HUES6 (cell line): ENCODE measurements at regions not wholly inside any gene's neighbourhood (a gene's known extent, or its start where the extent isn't known, plus 50 kb on each side); places are given as distances from the start of the nearest gene placed in this dataset.

Experiments
- H3K27ac ChIP-seq: 2 replicates; pipeline ENCODE4 v1.7.0; 2013; ENCODE audit warnings: low read depth, mild to moderate bottlenecking, low read length, inconsistent platforms
- H3K27me3 ChIP-seq: 2 replicates; pipeline ENCODE4 v1.6.1; 2013; ENCODE audit warnings: low read length; ENCODE audit not compliant: control insufficient read depth, insufficient read depth
- H3K36me3 ChIP-seq: 2 replicates; pipeline ENCODE4 v1.6.1; 2013; ENCODE audit warnings: low read length; ENCODE audit not compliant: control insufficient read depth, insufficient read depth
- H3K4me1 ChIP-seq: 2 replicates; pipeline ENCODE4 v1.6.1; 2013; ENCODE audit warnings: low read length; ENCODE audit not compliant: control insufficient read depth, insufficient read depth
- H3K4me3 ChIP-seq: 2 replicates; pipeline ENCODE4 v1.5.1; 2013; ENCODE audit warnings: low read depth, low read length
- H3K9ac ChIP-seq: one replicate; pipeline ENCODE4 v1.6.1; 2013; ENCODE audit warnings: mild to moderate bottlenecking, low read length
- H3K9me3 ChIP-seq: 2 replicates; pipeline ENCODE4 v1.6.1; 2013; ENCODE audit warnings: low read depth, low read length; ENCODE audit not compliant: control insufficient read depth, insufficient read depth

DNA sequence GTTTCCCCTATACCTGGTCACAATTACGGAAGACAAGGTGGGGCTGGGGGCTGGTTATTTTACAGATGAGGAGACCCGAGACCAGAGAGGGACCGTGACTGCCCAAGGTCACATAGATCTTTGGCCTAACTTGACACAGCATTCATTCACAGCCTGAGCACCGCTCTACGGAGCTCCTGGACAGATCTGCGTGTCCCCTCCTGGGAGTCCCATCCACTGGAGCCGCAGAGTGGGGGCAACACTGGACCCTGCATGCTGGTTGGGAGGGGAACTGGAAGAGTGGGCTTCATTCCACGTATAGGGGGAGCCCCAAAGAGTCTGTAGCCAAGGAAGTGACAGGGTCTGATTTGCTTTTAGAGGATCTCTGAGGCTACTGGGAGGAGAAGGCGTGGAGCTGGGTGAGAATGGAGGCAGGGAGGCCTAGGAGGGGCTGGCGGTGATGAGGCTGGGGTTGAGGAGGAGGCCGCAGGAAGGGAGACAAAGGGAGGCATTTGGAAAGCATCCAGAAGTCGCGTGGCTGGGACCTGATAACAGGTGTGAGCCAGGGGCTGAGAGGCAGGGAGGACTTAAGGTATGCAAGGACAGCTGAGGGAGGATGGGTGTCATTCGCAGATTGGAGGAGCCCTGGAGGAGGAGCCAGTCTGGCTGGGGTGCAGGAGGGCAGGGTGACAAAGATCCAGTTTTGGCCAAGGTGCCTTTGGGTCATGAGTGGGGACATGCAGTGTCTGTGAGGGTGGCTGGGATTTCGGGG is 64.3 kb upstream of the IER5L start:
- Histone ChIP-seq H3K27ac (no peak overlapping the region), H3K9me3 (no peaks in the 10 kb centered on the region), H3K27me3 (no peaks in the 10 kb centered on the region), H3K4me1 (peaks cover 12% of the 10 kb centered on the region), H3K4me3 (no peak overlapping the region), H3K36me3 (no peaks in the 10 kb centered on the region), H3K9ac (no peak overlapping the region)

GRCh38 chr9:129241725-129242124 is 63.7 kb upstream of the IER5L start:
- no peak overlapping the region for H3K4me3 ChIP-seq
- no peaks in the 10 kb centered on the region for H3K27me3 ChIP-seq
- no peaks in the 10 kb centered on the region for H3K36me3 ChIP-seq
- H3K9ac ChIP-seq = no peak overlapping the region
- H3K4me1 ChIP-seq = peaks cover 17% of the 10 kb centered on the region
- no peak overlapping the region for H3K27ac ChIP-seq
- no peaks in the 10 kb centered on the region for H3K9me3 ChIP-seq

DNA sequence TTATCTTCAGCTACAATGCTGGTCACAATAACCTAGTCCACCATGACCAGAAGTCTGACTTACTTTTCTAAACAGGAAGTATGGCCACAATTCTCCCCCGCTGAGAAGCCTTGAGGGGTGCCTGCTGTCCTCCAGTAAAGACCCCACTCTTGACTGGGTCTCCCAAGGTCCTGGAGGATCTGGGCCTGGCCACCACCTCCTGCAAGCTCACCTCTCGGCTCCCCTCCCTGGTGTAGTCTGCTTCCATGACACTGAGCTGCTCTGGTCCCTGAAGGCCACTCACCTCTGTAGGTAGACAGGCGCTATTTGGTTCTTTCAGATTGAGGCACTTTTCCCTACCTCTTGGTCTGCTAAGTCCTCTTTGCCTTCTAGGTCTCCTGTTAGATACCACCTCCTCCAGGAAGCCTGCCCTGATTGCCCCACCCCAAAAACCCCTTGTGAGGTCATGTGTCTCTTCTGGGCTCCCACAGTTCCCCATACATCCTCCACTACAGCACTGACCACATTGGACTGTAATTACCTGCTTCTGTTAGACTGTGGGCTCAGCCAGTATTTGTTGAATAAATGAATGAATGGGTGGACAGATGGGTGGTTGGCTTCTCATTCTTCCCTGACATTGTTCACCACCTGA is 62.6 kb upstream of the IER5L start:
- no peaks in the 10 kb centered on the region for H3K9me3 ChIP-seq
- no peaks in the 10 kb centered on the region for H3K36me3 ChIP-seq
- no peak overlapping the region for H3K4me3 ChIP-seq
- H3K27me3 ChIP-seq = no peaks in the 10 kb centered on the region
- H3K9ac ChIP-seq = no peak overlapping the region
- no peak overlapping the region for H3K27ac ChIP-seq
- H3K4me1 ChIP-seq = peaks cover 17% of the 10 kb centered on the region

DNA sequence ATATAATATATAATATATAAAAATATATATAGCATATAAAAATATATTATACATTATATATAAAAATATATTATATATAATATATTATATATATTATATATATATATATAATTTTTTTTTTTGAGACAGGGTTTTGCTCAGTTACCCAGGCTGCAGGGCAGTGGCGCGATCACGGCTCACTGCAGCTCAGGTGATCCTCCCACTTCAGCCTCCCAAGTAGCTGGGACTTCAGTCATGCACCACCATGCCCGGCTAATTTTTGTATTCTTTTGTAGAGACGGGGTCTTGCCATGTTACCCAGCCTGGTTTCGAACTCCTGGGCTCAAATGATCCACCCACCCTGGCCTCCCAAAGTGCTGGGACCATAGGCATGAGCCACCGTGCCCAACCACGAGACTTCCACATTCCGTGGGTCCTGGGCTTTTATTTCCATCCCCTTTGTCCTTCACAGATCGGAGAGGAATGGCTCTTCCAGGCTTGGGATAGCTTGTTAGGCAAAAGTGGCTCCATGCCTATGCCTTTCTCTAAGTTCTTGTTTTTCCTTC is 62.0 kb upstream of the IER5L start:
- no peak overlapping the region for H3K4me3 ChIP-seq
- no peaks in the 10 kb centered on the region for H3K9me3 ChIP-seq
- H3K27me3 ChIP-seq = no peaks in the 10 kb centered on the region
- peaks cover 12% of the 10 kb centered on the region for H3K4me1 ChIP-seq
- no peak overlapping the region for H3K9ac ChIP-seq
- no peaks in the 10 kb centered on the region for H3K36me3 ChIP-seq
- no peak overlapping the region for H3K27ac ChIP-seq

GRCh38 chr9:129237803-129238202 is 59.7 kb upstream of the IER5L start:
- Histone ChIP-seq H3K36me3 (no peaks in the 10 kb centered on the region), H3K4me1 (peaks cover 9% of the 10 kb centered on the region), H3K27me3 (no peaks in the 10 kb centered on the region), H3K4me3 (no peak overlapping the region), H3K9me3 (no peaks in the 10 kb centered on the region), H3K9ac (no peak overlapping the region), H3K27ac (no peak overlapping the region)

DNA sequence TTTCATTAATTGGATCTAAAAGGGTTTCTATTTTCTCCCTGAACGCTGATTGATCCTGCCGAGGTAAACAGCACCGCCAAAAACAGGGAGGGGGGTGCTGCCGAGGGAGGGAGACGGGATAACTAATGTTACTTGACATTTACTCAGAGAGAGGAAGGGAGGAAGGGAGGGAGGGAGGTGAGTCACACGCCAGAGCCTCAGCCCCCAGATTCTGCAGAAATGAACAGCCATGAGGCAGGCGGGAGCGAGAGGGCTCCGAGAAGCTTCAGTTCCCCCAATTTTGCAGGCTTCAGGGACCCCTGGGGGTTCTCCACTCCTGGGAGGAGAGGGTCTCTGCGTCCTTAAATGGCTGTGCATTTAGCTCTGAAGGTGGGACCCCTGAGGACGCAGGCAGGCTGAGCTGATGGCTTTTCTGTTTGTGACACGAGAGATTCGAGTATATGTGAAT is 59.1 kb upstream of the IER5L start:
- Histone ChIP-seq H3K4me3 (no peak overlapping the region), H3K4me1 (peaks cover 9% of the 10 kb centered on the region), H3K9ac (no peak overlapping the region), H3K36me3 (no peaks in the 10 kb centered on the region), H3K27ac (no peak overlapping the region), H3K9me3 (no peaks in the 10 kb centered on the region), H3K27me3 (no peaks in the 10 kb centered on the region)

DNA sequence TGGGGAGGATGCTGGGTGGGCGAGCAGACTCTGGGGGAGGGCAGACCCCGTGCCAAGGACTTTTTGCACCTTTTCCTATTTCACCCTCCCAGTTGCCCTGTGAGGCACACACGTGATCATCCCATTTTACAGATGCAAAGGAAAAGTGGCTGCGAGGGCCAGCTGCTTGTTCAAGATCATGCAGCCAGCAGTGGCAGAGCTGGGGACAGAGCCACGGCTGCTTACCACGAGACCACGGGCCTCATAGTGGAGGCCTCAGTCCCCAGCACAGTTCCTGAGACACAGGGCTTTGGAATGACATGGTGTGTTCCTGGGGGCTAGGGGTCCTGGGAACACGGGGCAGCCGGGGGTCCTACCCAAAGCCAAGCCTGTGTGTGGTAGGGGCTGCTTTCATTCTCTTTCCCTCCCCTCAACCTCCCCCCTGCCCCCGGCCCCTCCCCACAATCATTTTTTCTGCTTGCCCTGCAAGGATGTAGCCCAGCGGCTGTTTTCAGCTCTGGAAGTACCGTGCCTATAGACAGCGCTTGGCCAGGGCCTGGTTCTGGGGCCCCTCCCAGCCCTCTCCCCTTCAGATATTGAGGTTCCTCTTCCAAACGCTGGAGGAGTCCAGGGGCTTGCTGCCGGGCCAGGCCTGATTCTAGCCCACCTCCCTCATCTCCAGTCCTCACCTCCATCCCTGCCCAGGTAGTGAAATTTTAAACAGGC is 58.5 kb upstream of the IER5L start:
- no peak overlapping the region for H3K4me3 ChIP-seq
- H3K9ac ChIP-seq = no peak overlapping the region

DNA sequence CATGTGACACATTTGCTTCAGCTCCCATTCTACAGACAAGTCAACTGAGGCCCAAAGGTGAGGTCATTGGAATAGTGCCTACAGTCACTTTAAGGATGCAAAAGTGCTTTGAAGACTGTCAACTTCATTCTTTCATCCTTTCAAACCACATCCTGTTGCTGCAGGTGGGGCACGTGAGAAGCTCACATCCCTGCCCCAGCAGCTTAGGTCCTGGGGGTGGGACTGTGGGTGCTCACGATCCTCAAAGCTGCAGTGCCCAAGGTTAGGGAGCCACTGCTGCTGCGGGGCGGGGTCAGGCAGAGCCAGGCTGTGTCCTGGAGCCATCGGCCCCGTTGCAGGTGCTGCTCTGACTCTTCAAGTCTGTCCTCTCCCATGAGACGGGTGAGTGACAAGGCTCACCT is 57.9 kb upstream of the IER5L start:
- Histone ChIP-seq H3K36me3 (no peaks in the 10 kb centered on the region), H3K4me1 (peaks cover 9% of the 10 kb centered on the region), H3K4me3 (no peak overlapping the region), H3K27me3 (no peaks in the 10 kb centered on the region), H3K9me3 (no peaks in the 10 kb centered on the region), H3K27ac (no peak overlapping the region), H3K9ac (no peak overlapping the region)

More for the DNA sequence above, 58.5 kb upstream of the IER5L start:
- H3K4me1 ChIP-seq = peaks cover 9% of the 10 kb centered on the region
- H3K9me3 ChIP-seq = no peaks in the 10 kb centered on the region
- H3K36me3 ChIP-seq = no peaks in the 10 kb centered on the region
- H3K27ac ChIP-seq = no peak overlapping the region
- H3K27me3 ChIP-seq = no peaks in the 10 kb centered on the region

DNA sequence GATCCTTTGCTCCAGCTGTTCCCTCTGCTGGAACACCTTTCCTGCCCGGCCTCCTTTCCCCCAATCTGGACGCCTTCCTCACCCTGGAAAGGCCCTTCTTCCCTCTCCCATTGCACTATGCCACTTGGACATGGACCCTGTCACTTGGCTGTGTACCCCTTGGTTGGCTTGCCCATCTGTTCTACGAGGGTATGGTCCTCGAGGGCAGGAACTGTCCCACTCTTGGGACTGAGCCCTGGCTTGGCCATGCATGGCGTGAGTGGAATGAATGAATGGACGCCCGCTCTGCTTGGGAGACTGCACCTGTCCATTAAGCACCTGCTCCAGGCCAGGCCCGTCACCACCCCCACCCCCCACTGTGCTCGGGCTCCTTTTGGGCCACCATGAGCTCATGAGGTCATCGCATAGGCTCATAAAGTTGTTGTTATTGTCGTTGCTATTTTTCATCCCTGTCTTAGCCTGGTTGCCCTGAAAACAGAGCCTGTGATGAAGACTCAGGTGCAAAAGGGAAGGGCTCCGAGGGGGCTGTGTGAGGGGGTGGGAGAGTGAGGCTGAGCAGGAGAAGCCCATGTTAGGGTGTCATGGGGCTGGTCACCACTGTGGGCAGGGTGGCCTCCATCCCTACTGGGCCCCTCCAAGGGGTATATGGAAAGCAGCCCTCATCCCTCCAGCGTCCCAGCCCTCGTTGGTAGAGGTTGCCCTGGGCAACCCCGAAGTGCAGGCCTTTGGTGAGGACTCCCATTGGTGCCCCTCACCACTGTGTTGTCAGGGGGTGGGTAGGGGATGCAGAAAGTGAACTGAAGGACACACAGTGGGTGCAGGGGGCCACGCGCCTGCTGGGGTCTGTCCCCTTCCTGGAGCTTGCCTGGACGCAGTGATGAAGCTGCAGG is 57.2 kb upstream of the IER5L start:
- H3K4me1 ChIP-seq = peaks cover 9% of the 10 kb centered on the region
- no peak overlapping the region for H3K27ac ChIP-seq
- no peaks in the 10 kb centered on the region for H3K36me3 ChIP-seq
- no peaks in the 10 kb centered on the region for H3K27me3 ChIP-seq
- no peak overlapping the region for H3K4me3 ChIP-seq
- no peaks in the 10 kb centered on the region for H3K9me3 ChIP-seq
- no peak overlapping the region for H3K9ac ChIP-seq

DNA sequence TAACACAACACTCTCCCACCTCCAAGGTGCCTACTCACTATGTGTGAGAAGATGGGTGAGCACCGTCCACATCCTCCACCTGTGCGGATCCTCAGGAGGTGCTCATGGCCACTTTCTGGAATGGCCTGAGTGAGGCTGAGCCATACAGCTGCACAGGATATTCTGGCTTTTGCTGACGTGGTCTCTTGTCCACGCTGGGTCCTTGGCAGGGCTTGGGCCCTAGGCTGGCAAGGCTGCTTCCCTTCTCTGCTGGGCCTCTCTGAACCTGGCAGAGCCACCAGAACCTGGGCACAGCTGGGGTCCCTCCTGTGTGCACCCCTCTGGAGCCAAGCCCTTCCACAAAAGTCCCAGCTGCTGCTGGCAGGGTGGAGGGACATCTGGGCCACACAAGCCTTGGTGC is 56.4 kb upstream of the IER5L start:
- no peak overlapping the region for H3K27ac ChIP-seq
- H3K4me3 ChIP-seq = no peak overlapping the region
- H3K9me3 ChIP-seq = no peaks in the 10 kb centered on the region

More for the DNA sequence above, 56.4 kb upstream of the IER5L start:
- H3K9ac ChIP-seq = no peak overlapping the region
- H3K36me3 ChIP-seq = no peaks in the 10 kb centered on the region
- peaks cover 10% of the 10 kb centered on the region for H3K4me1 ChIP-seq
- no peaks in the 10 kb centered on the region for H3K27me3 ChIP-seq
